ENCODE measurements at regions not wholly inside any gene's neighbourhood (a gene's known extent, or its start where the extent isn't known, plus 50 kb on each side); places are given as distances from the start of the nearest gene placed in this dataset. TPM values are rescaled to one million over a fixed set of nuclear protein-coding genes. Genes with fewer than 3 reads are reported as not detected.

Small RNA genes in the stretch of these regions (small RNA-seq; reads per million reads assigned to genes)
- gene RF00002 (ENCODE audit: low read depth, low replicate concordance): 0.25 reads per million
- not detected for gene RF00019 (ENCODE audit: low read depth, low replicate concordance)
